NCI-H1092 (cell line): ENCODE measurements at regions not wholly inside any gene's neighbourhood (a gene's known extent, or its start where the extent isn't known, plus 50 kb on each side); places are given as distances from the start of the nearest gene placed in this dataset.
"Not testable (repeated sequence)": the region's sequence is repeated elsewhere in the genome, so short reads cannot be mapped to it uniquely, and the experiment has no call there.

ENCODE experiments used
- DNase-seq: peaks from one replicate; lab custom pipeline; 2025; lab: John Stamatoyannopoulos, UW

DNA sequence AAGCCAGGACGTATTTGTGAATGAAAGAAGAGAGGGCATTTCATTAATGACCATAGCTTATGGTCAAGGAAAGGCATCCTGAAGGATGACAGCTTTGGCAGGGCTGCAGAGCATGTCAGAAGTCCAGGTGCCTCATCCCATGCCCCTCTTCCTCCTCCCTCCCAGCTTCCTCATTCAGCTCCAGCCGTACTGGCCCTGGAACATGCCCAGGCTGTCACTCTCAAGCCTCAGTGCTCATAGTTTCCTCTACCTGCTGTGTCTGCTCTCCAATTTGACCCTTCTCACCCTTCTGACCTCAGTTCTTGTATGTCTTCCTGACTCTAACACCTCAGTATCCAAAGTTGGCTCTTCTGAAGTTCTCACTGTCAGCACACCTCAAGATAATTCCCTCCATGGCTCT, 695.8 kb upstream of the HS6ST1 start:
- no peak for DNase-seq

DNA sequence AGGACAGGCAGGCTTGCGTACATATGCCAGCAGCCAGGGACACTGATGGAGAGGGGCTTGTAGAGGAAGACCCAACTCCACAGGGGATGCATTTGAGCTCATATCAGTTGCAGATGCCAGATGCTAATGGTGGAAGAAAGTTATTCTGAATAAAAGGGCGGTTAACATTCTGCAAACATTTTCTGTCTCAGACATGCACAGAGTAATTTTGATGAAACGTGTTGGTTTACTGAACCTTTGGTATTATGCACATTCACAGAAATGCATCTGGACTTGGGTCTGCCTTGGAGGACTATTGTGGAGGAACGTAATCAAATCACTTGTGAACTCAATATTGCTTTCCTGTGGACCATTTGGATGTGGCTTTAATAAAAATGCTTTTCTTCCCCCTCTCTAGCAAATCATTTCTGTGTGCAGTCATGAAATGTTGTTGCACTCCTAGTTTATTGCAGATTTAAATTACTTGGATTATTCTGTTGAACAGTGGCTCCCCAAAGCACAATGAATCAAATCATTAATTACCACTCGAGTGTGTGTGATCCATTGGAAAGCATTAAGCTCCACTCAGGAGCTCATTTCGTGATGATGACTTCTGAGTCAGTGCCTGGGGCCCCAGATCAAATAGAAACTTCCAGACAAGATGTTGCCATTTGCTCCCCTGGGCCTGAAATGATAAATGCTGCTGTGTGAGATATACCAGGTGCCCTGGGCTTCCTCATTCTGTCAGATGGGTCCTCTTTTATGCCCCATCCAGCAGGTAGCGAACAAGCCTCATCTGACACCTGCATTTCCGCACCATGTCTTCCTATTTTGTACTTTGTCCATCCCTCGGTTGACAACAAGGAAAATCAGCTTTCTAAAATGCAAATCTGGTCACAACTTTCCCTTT, 697.0 kb upstream of the HS6ST1 start:
- DNase-seq, result no peak

DNA sequence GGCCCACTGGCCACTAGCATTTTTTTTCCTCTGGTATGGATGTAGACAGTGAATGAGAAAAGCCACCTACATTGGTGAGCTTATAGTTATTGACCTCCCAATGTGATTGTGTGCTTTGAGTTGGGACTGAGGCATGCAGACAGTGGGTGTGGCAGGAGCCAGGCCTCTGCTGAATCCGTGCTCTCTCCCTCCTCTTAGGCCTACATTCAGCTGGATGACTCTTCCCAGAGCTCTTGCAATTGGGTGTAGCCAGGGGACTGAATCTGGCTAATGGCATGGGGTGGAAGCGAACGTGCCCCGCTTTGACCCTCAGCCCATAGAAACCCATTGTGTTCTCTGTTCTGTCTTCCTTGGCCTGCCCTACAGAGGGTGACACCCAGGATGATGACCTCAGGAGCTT, 698.3 kb upstream of the HS6ST1 start:
- no peak for DNase-seq

DNA sequence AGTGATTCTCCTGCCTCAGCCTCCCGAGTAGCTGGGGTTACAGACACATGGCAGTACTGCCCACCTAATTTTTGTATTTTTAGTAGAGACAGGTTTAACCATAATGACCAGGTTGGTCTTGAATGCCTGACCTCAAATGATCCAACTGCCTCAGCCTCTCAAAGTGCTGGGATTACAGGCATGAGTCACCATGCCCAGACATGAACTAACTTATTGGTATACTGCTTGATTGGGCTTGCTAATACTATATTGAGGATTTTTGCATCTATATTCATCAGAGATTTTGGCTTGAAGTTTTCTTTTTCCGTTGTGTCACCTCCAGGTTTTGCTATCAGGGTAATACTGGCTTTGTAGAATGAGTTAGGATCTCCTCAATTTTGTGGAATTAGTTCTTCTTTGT, 706.1 kb upstream of the HS6ST1 start:
- DNase-seq, result no peak

DNA sequence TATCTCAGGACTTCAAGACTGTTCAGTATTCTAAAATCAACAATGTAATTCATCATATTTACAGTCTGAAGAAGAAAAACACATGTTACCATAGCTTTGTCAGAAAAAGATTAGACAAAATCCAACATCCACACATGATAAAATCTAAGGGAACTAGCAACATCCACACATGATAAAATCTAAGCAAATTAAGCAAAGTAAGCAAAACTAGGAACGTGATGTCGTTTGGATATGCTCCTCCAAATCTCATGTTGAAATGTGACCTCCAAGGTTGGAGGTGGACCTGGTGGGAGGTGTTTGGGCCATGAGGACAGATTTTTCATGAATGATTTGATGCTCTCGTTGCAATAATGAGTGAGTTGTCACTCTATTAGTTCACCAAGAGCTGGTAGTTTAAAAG, 717.3 kb upstream of the HS6ST1 start:
- DNase-seq, result no peak

DNA sequence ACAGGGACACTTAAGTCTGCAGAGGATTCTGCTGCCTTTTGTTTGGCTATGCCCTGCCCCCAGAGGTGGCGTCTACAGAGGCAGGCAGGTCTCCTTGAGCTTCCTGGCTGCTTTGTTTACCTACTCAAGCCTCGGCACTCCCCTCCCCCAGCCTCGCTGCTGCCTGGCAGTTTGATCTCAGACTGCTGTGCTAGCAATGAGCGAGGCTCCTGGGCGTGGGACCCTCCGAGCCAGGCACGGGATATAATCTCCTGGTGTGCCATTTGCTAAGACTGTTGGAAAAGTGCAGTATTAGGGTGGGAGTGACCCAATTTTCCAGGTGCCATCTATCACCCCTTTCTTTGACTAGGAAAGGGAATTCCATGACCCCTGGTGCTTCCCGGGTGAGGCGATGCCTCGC, 725.0 kb upstream of the HS6ST1 start:
- not testable (repeated sequence) for DNase-seq

DNA sequence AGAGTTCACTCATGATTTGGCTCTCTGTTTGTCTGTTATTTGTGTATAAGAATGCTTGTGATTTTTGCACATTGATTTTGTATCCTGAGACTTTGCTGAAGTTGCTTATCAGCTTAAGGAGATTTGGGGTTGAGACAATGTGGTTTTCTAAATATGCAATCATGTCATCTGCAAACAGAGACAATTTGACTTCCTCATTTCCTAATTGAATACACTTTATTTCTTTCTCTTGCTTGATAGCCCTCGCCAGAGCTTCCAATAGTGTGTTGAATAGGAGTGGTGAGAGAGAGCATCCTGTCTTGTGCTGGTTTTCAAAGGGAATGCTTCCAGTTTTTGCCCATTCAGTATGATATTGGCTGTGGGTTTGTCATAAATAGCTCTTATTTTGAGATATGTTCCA, 727.8 kb upstream of the HS6ST1 start:
- DNase-seq, result not testable (repeated sequence)

DNA sequence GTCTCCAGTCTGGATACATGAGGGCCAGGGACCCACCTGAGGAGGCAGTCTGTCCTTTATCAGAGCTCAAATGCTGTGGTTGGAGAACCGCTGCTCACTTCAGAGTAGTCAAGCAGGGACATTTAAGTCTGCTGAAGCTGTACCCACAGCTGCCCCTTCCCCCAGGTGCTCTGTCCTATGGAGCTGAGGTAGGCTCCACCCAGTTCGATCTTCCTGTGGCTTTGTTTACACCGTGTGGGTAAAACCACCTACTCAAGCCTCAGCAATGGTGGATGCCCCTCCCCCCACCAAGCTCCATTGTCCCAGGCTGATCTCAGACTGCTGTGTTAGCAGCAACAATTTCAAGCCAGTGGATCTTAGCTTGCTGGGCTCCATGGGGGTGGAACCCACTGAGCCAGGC, 731.4 kb upstream of the HS6ST1 start:
- no peak for DNase-seq

DNA sequence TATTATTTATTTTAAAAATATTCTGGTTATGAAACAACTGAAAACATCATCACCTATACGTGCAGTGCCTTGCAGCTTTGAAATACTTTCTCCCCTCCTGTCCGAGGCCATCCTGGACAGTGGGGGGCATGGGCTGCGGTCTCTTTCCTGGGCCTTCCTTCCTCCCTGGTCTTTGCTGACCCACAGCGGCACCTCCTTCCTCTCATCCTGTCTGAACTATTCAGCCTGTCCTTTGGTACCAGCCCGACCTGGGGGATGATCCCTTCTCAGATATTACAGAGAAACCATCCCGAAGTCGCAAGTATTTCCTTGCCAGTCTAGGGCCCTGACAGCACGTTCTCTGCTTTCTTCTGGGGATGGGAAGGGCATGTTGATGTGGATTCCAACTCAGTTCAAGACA, 736.6 kb upstream of the HS6ST1 start:
- no peak for DNase-seq

DNA sequence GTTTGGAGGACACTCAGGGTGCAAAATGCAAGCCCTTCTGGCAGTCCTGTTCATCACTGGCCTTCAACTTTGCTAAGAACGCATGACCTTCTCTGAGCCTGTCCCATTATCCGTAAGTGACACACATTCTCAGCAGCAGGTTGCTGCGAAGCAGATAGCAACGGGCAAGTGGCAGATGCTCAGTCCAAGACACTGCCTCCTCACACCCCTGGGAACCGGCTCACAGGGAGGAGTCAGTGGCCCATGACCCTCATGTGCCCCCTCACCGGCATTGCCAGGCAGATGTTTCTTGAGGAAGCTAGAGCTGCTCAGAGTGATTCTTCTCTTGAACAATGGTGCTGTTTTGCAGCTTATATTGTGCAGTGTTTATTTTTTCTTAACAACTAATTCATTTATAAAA, 737.2 kb upstream of the HS6ST1 start:
- no peak for DNase-seq

DNA sequence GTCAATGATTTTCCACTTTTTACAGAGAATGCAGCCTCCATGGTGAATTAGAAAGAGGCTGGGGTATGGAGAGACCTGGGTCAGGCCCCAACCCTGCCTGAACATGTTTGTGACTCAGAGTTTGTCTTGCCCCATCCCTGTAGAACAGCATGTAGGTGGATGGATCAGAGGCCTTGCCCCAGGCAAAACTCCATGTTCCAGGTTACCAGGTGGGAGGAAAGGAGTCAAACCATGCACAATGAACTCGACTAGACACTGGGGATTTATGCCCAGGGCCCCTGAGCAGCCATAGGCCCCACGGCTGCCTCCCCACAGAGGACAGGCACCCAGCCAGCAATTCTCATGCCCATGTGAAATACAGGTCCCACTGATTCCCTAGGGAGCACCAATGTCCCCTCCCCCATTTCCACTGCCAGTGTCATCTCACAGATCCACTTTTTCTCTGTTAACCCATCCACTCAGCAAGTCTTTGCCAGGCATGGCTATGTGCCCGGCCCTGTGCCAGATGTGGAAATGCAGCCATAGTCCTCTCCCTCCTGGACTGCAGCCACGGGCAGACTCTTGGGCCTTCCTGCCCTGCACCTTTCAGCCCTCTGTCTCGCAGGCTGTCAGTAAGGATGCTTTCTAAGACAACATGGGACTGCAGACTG, 737.8 kb upstream of the HS6ST1 start:
- no peak for DNase-seq

DNA sequence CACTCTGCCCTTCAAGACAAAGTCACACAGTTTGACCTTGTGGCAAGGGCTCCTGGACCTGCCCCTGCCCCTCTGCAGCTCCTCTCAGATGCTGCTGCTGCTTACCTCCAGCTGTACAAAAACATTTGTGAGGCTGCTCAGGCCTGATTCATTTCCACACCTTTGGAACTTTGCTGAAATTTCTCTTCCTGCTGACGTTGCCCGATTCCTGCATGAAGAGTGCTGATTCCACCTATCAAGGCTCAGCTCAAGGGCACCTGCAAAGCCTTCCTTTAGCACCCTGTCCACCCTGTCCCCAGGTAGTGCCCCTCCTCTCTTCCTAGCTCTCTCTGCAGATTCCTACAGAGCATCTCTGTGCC, 738.3 kb upstream of the HS6ST1 start:
- no peak for DNase-seq

DNA sequence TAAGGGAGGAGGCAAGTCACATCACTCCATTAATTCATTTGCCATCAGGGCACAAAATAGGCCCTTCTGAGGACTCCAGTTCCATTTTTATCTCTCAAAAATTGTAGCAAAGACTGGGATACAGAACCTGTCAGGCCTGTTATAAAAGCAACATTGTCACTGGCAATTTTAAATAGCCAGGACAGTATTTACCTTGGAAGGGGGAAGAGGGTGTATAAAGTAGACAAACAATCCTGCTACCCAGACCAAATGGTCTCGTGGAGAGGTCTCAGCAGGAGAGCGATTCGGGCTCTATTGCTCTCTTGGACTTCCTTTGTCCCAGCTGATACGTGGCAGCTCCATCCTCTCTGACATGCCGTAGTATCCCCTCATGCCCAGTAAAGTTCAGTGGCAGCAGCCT, 740.3 kb upstream of the HS6ST1 start:
- DNase-seq, result peak; percentile 49

DNA sequence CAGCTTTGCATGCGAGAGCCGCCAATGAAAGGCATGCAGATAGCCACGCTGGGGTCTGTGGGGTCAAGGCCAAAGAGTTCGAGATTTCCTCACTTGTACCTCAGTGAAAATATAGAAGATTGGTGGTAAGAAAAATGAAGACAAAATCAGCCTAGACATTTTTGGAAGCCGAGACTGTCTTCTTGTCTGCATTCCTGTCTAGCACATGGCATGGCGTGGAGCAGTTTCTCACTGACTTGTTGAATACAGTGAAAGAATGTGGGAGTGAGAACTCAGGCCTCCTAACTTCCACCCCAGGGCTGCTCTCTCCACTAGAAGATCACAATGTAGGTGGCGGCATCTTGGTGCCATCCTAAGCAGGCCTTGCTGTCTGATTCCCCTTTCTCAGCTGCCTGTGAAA, 740.8 kb upstream of the HS6ST1 start:
- DNase-seq, result no peak

DNA sequence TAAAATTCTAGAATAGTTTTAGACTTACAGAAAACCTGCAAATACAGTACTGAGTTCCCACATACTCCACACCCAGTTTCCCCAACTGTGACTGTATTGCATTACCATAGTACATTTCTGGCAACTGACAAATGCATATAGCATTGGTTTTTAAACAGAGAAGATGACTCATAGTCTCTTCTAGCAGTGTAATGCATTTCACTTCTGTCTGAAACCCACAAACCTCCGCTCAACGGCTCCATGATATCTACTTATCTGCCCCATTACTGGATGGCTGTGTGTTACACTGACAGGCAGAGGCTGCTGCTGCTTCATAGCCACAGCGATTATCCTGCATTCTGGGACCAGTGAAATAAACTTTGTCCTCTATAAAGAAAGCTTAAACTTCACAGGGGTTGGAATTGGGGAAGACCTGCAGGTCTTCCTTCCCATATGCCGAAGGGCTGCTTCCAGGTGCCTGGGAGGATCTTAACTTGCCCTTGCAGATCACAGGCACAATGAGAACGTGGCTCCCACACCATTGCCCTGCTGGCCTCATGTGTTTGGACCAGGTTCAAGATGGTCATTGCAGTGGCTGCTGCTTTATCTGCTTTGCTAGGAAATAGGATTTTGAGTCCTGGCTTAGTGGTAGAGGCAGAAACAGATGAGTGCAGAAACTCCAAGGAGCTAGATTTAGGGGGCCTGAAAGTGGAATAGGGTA, 742.6 kb upstream of the HS6ST1 start:
- no peak for DNase-seq

DNA sequence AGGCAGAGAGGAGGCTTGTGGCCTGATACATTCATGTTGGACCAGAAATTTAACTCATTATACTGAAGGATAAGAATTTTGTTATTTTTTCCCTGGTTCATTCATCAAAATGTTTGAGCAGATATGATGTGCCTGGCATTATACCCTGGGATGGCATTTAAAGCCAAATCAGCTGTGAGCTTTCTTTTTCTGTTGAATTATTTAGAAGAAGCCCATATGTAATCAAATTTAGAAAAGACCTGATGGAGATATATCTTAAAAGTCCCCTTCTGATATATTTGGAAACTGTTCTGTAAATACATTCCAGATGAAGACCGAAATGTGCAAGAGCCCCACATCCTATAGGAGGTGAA, 743.1 kb upstream of the HS6ST1 start:
- DNase-seq, result no peak

DNA sequence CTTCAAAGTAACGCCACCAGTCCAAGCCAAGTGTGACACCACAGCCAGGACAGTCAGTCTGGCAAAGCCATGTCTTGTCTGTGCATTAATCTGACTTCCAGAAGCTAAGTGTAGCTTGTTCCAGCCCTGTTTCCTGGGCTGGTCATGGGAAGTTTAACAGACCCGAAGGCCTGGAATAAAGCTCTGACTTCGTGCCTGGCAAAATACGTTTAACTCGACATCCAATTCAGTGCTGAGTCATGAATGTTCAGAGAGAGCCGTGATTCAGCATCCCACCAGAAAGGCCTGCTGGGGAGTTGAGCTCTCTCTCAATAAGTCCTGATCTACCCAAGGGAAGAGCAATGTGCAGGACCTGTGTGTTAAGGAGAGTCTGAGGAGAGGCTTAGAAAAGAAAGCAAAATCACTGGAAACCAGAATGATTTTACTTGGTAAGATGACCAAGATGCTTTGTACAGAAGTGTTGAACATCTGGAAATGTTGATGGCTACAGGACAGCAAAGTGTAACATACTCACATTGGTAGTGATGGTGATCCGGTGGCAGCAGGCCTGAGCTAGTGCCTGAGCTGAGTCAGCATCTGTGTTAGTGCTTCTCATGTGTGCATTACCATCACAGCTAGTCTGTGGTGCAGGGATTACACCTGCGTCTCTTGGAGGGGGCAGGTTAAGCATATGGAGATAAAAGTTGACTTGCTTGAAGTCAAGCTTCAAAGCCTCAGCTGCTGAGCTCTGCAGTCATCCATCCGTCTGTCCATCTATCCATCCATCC, 743.7 kb upstream of the HS6ST1 start:
- no peak for DNase-seq

DNA sequence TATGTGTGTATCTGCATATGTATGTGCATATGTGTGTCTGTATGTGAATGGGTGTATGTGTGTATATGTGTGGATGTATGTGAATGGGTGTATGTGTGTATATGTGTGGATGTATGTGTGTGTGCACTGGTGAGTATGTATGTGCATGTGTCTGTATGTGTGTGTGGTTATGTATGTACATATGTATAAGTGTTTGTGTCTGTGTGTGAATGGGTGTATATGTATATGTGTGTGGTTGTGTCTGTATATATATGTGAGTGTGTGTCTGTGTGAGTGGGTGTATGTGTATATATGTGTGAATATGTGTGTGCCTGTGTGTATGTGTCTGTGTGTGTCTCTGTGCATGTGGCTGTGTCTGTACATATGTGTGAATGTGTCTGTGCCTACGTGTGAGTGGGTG, 748.4 kb upstream of the HS6ST1 start:
- DNase-seq, result no peak

DNA sequence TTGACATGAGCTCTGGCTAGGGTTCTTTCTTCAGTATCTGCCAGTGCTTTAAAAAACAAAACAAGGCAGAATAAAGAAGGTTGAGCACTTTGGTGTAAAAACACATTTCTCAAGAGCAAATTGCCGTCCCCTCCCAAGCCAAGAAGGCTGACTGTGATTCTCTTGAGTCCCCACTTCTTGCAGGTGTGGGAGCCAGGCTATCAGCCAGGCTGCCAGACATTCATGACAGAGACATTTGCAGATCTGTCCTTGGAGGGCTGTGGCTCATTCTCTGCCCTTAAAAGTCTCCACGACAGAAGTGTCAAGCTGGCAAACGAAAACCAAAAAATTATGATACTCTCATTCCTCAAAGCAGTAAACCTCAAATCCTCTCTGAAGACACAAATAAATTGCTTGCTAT, 749.3 kb upstream of the HS6ST1 start:
- DNase-seq, result no peak

DNA sequence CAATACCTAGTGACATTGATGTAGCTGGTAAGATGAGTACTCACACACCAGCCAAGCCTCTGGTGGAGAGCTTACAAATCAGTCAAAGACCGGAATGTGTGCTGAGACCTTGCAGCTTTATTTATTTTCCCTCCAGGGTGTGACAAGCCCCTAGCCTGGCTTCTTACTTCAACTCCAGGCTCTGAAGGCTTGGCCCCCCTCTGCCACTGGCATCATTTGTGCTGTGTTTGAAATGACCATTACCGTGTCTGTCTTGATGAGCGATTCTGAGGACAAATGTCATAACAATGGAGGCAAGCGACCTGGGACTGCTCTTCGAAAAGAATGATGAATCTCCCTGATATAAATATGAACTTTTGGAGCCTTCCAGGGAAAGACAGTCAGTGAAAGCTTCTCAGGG, 749.9 kb upstream of the HS6ST1 start:
- DNase-seq, result no peak

DNA sequence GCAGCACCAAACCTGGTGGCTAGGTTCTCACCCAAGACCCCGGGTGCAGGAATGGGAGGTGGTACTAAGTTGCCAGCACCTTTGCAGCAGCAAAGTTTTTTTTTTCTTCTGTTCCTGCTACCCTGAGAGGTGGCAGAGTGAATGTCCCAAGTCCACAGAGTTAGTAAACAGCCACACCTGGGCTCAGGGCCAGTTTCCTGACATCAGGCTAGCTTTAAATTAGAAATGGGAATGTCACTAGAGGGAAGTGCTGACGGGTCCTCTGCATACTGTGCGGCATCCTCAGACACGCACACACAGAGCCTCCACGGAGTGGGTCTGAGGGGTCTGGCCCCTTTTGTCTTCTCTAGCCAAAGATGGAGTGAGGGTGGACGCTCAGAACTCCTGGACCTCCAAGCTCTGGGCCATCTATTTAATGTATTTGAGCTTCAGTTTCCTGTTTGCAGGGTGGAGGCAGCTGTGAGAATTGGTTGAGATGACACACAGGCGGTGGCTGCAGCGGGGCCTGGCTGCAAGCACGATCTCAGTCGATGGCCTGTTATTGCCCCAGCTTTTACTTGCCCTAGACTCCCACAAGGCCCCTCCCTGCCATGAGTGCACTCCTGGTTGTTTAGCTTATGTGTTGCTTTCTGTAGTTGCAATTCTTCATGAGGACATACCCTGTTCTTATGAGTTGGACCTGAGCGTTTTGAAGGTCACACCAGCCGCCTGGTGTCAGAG, 751.4 kb upstream of the HS6ST1 start:
- DNase-seq, result no peak

DNA sequence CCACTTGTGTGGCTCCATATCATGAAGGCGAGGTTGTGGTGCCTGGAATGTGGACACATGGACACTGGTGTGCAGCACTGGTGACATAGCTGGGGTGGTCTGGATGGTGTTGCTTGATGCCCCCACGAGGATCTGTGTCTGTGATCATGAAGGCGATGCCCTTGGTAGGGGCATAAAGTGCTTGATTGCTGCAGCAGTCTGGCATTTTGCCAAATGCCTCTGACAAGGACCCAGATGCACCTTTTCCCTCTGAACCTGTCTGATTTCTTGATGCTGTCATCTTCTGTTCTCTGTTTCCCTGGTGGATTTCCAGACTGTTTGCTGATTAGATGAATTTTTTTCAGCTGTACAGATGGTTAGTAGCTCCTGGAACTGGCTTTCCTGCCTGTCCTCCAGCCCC, 752.0 kb upstream of the HS6ST1 start:
- DNase-seq, result no peak
